ENCODE measurements at regions not wholly inside any gene's neighbourhood (a gene's known extent, or its start where the extent isn't known, plus 50 kb on each side); places are given as distances from the start of the nearest gene placed in this dataset.

GRCh38 chr2:118495290-118495689 lies 352.2 kb downstream of the EN1 start:
- Mint-ChIP-seq H3K27me3 (peaks cover 2% of the 10 kb centered on the region), H3K4me3 (no peak overlapping the region), H3K36me3 (ENCODE audit: low read depth) (no peaks in the 10 kb centered on the region), H3K27ac (no peak overlapping the region), H3K4me1 (ENCODE audit: low read depth) (no peaks in the 10 kb centered on the region), H3K9me3 (no peaks in the 10 kb centered on the region)
- intact Hi-C loops (cut with micrococcal nuclease): no loop called here

DNA sequence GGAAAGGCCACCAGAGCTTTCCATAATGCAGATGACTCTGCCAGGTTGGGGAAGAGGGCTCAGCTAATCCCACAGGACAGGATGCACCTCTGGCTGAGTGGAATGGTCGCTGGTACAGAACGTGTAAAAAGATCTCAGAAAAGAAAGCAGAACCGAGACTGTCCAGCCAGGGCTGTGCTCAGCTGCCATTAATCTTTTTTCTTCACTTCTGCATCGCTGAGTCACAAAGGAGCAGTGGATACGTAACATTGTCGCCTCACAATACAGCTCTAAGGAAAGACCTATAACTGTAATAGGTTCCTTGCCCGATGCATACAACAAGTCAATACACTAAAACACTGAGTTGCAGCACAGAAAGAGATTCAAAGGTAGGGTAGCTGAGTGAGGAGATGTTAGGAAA lies 354.2 kb downstream of the EN1 start:
- Mint-ChIP-seq H3K27me3 (peaks cover 2% of the 10 kb centered on the region), H3K27ac (no peak overlapping the region), H3K36me3 (ENCODE audit: low read depth) (no peaks in the 10 kb centered on the region), H3K9me3 (no peaks in the 10 kb centered on the region), H3K4me3 (no peak overlapping the region), H3K4me1 (ENCODE audit: low read depth) (no peaks in the 10 kb centered on the region)
- intact Hi-C loops (cut with micrococcal nuclease): no loop called here

DNA sequence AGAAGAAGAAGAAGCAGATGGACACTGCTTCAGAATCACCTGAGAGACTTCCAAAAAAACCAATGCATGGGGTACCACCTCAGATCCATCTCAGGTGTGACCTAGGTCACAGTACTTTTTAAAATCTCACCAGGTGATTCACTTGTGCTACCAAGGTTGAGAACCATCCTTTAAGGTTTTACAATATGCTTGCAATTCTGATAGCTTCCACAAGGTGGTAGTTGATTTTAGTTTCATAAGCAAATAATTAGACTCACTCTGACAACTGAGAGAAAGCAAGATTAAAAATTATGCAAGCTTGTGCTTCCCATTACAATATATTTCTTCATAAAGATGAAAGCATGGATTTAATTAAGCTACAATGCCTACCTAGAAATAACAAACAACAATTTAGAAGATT lies 355.1 kb downstream of the EN1 start:
- H3K4me1 Mint-ChIP-seq (ENCODE audit: low read depth): no peaks in the 10 kb centered on the region
- intact Hi-C loops (cut with micrococcal nuclease): no loop called here
- no peak overlapping the region for H3K27ac Mint-ChIP-seq
- no peak overlapping the region for H3K4me3 Mint-ChIP-seq
- no peaks in the 10 kb centered on the region for H3K9me3 Mint-ChIP-seq
- H3K27me3 Mint-ChIP-seq: peaks cover 2% of the 10 kb centered on the region
- H3K36me3 Mint-ChIP-seq (ENCODE audit: low read depth): no peaks in the 10 kb centered on the region

DNA sequence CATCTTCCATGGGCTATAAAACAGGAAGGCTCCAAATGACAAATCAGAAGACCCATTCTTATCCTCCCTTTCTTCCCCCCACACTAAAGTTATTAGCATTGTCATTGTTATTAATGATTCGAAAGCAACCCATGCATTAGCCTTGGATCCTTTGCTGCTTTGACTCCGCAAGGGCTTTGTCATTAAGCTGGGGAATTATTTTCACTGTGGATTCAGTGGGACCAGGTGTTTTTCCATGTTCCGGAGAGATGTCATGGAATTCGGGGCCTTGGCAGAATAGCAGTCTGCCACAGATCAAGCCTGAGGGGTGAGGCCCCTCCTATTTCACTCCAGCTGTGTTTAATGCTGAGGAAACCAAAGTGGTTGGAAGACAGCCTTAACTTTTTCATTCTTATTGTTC lies 357.1 kb downstream of the EN1 start:
- Mint-ChIP-seq H3K4me3 (no peak overlapping the region), H3K27me3 (peaks cover 2% of the 10 kb centered on the region), H3K9me3 (no peaks in the 10 kb centered on the region), H3K36me3 (ENCODE audit: low read depth) (no peaks in the 10 kb centered on the region), H3K4me1 (ENCODE audit: low read depth) (no peaks in the 10 kb centered on the region), H3K27ac (no peak overlapping the region)
- intact Hi-C loops (cut with micrococcal nuclease): no loop called here

- Mint-ChIP-seq H3K4me3 (no peak overlapping the region), H3K4me1 (ENCODE audit: low read depth) (no peaks in the 10 kb centered on the region), H3K9me3 (no peaks in the 10 kb centered on the region), H3K27me3 (peaks cover 2% of the 10 kb centered on the region), H3K36me3 (ENCODE audit: low read depth) (no peaks in the 10 kb centered on the region), H3K27ac (no peak overlapping the region)
- intact Hi-C loops (cut with micrococcal nuclease): no loop called here
Measured at GRCh38 chr2:118489712-118490299, 357.6 kb downstream of the EN1 start.

DNA sequence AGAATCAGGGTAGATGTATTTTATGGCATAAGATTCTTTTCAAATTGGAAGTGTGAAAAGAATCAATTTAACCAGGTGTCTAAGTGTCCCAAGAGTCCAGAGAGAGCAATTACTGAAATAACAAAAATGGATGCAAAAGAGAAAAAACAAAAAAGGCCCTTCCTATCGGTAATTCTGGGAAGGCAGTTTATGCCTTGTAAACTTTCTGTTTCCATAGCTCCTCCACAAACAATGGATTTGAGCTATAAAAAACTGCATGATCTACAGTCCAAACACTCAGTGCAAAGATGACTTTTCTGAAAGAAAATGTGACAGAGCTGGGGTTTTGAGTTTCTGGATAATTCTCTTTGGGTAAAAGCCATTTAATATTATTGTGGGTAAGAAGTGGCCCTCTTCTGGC lies 366.1 kb downstream of the EN1 start:
- no peak overlapping the region for H3K27ac Mint-ChIP-seq
- intact Hi-C loops (cut with micrococcal nuclease): no loop called here
- no peaks in the 10 kb centered on the region for H3K27me3 Mint-ChIP-seq
- H3K36me3 Mint-ChIP-seq (ENCODE audit: low read depth): no peaks in the 10 kb centered on the region
- H3K9me3 Mint-ChIP-seq: no peaks in the 10 kb centered on the region
- H3K4me1 Mint-ChIP-seq (ENCODE audit: low read depth): no peaks in the 10 kb centered on the region
- H3K4me3 Mint-ChIP-seq: no peak overlapping the region

GRCh38 chr2:118479020-118479419 lies 368.4 kb downstream of the EN1 start:
- Mint-ChIP-seq H3K9me3 (no peaks in the 10 kb centered on the region), H3K4me1 (ENCODE audit: low read depth) (no peaks in the 10 kb centered on the region), H3K27ac (no peak overlapping the region), H3K36me3 (ENCODE audit: low read depth) (no peaks in the 10 kb centered on the region), H3K4me3 (no peak overlapping the region), H3K27me3 (no peaks in the 10 kb centered on the region)
- intact Hi-C loops (cut with micrococcal nuclease): no loop called here

DNA sequence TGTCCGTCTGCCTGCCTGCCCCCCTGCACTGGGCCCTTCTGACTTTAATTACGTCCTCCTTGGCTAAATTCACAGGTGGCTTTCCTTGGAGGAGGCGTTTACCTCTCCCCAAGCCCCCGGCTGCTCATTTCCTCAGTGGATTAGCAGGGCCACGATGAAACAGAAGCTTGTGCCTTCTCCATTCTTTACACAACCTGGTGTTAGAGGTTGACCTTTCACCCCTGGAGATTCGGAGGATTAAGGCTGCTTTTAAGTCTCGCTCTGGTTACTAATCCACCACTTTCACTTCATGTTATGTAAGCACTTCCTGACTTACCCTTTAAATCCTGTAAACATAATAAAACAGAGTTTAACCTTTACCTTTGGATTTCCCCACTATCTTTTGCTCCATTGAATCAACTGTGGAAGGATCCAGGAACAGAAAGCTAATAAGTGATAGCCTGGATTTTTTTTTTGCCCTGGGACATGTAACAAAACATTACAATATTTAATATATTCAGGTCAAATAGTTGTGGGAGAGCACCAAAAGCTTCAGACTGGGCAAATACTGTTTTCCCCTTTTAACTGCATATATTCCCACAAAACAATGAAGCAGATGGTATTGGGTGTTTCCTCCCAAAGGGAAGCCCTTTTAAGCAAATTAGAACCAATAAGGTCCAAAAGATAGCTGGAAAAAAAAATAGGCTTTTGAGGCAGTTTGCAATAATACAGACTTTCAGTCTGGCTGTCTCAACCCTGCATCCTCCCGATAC lies 370.2 kb downstream of the EN1 start:
- H3K4me3 Mint-ChIP-seq: no peak overlapping the region
- no peaks in the 10 kb centered on the region for H3K36me3 Mint-ChIP-seq (ENCODE audit: low read depth)
- no peaks in the 10 kb centered on the region for H3K9me3 Mint-ChIP-seq
- no peaks in the 10 kb centered on the region for H3K27me3 Mint-ChIP-seq
- intact Hi-C loops (cut with micrococcal nuclease): no loop called here
- no peaks in the 10 kb centered on the region for H3K4me1 Mint-ChIP-seq (ENCODE audit: low read depth)
- H3K27ac Mint-ChIP-seq: no peak overlapping the region

DNA sequence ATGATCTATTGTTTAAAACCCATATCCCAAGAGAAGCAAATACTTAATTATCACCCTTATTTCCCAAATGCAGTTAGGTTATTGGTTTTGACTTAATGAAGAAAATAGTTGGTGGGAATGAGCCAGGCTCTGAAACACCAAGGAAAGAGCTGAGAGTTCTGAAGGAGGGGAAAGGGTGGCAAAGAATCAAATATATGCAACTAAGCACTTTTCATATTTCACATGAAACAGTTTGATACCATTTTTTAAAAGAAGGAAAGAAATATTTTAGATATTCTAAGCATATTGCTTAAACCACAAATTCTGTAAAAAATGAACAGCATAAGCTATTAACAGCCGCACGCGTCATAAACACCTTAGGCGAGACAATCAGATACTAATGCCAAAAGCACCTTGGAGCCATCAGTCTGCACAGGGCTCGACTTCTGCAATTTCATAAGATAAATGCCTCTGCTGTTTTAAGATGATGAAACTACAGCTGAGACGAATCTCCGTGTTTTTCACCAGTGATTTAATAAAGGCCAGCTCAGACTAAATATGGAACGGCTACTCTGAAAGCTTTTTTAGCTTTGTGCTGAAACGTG lies 371.7 kb downstream of the EN1 start:
- Mint-ChIP-seq H3K9me3 (no peaks in the 10 kb centered on the region), H3K4me1 (ENCODE audit: low read depth) (no peaks in the 10 kb centered on the region), H3K36me3 (ENCODE audit: low read depth) (no peaks in the 10 kb centered on the region), H3K27me3 (no peaks in the 10 kb centered on the region), H3K27ac (no peak overlapping the region), H3K4me3 (no peak overlapping the region)
- intact Hi-C loops (cut with micrococcal nuclease): no loop called here

- H3K9me3 Mint-ChIP-seq: no peaks in the 10 kb centered on the region
- no peak overlapping the region for H3K4me3 Mint-ChIP-seq
- H3K27ac Mint-ChIP-seq: no peak overlapping the region
Measured at GRCh38 chr2:118474541-118474920, 372.9 kb downstream of the EN1 start.

GRCh38 chr2:118473846-118474540 lies 373.5 kb downstream of the EN1 start:
- Mint-ChIP-seq H3K9me3 (no peaks in the 10 kb centered on the region), H3K36me3 (ENCODE audit: low read depth) (no peaks in the 10 kb centered on the region), H3K4me1 (ENCODE audit: low read depth) (no peaks in the 10 kb centered on the region), H3K4me3 (no peak overlapping the region), H3K27ac (no peak overlapping the region), H3K27me3 (peaks cover 1% of the 10 kb centered on the region)
- intact Hi-C loops (cut with micrococcal nuclease): no loop called here

More at GRCh38 chr2:118474541-118474920, 372.9 kb downstream of the EN1 start:
- intact Hi-C loops (cut with micrococcal nuclease): no loop called here
- no peaks in the 10 kb centered on the region for H3K27me3 Mint-ChIP-seq
- H3K4me1 Mint-ChIP-seq (ENCODE audit: low read depth): no peaks in the 10 kb centered on the region
- H3K36me3 Mint-ChIP-seq (ENCODE audit: low read depth): no peaks in the 10 kb centered on the region

GRCh38 chr2:118473241-118473640 lies 374.2 kb downstream of the EN1 start:
- H3K27me3 Mint-ChIP-seq: peaks cover 1% of the 10 kb centered on the region
- H3K4me1 Mint-ChIP-seq (ENCODE audit: low read depth): no peaks in the 10 kb centered on the region
- H3K9me3 Mint-ChIP-seq: no peaks in the 10 kb centered on the region
- H3K36me3 Mint-ChIP-seq (ENCODE audit: low read depth): no peaks in the 10 kb centered on the region
- H3K27ac Mint-ChIP-seq: no peak overlapping the region
- H3K4me3 Mint-ChIP-seq: no peak overlapping the region
- intact Hi-C loops (cut with micrococcal nuclease): no loop called here

DNA sequence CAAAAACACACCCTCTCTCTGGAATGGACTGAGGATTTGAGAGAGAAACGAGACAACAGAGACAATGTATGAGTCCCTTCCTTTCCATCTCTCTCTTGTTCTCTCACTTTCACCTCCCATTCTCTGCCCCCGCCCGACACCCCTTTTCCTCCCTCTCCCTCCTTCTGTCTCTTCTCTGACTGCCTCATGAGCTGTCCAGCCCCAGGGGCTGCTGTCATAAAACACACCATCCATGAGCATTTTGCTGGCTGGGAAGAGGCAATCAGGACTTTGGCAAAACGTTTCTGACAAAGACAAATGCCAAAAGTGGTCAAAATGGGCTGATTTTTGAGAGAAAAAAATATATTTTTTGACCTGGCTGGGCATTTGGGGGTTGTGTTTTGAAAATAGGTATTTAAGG lies 377.2 kb downstream of the EN1 start:
- H3K27me3 Mint-ChIP-seq: peaks cover 1% of the 10 kb centered on the region
- no peaks in the 10 kb centered on the region for H3K9me3 Mint-ChIP-seq
- no peak overlapping the region for H3K27ac Mint-ChIP-seq
- no peaks in the 10 kb centered on the region for H3K36me3 Mint-ChIP-seq (ENCODE audit: low read depth)
- no peaks in the 10 kb centered on the region for H3K4me1 Mint-ChIP-seq (ENCODE audit: low read depth)
- intact Hi-C loops (cut with micrococcal nuclease): no loop called here
- H3K4me3 Mint-ChIP-seq: no peak overlapping the region

DNA sequence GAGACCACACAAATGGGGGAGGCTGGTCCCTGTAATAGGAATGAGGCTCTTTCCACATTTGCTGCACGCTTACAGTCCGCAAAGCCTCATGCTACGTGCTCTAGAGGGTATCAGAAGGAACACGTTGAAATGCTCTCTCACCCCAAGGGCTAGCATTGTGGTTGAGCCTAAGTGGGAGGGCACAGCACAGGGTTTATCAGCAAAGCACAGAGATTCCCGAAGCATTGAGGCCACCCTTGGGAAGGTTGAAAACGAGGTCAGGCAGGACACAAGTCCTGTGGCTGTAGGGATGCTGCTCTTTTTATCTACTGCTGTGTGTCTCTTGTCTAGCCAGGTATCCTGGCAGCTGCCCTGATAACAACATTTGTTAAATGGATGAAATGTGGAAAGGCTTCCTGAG lies 378.3 kb downstream of the EN1 start:
- intact Hi-C loops (cut with micrococcal nuclease): no loop called here
- H3K4me1 Mint-ChIP-seq (ENCODE audit: low read depth): no peaks in the 10 kb centered on the region
- no peak overlapping the region for H3K4me3 Mint-ChIP-seq
- H3K9me3 Mint-ChIP-seq: no peaks in the 10 kb centered on the region
- peaks cover 1% of the 10 kb centered on the region for H3K27me3 Mint-ChIP-seq
- H3K36me3 Mint-ChIP-seq (ENCODE audit: low read depth): no peaks in the 10 kb centered on the region
- no peak overlapping the region for H3K27ac Mint-ChIP-seq
